Activated CD8-positive, alpha-beta T cell treated with anti-CD3 and anti-CD28 coated beads for 36 hours (primary cell): ENCODE measurements at regions not wholly inside any gene's neighbourhood (a gene's known extent, or its start where the extent isn't known, plus 50 kb on each side); places are given as distances from the start of the nearest gene placed in this dataset.

ENCODE experiments used
- ATAC-seq: fragments of 200-7000 bp; cut with Tn5 transposase; one replicate; pipeline ENCODE4 v1.10.0; 2021; ENCODE audit warnings: mild to moderate bottlenecking, moderate library complexity
- CTCF ChIA-PET: fragments of 350-600 bp; sonication (Branson Sonifier 250); formaldehyde crosslinking; loops from one replicate; lab custom pipeline; 2021; ENCODE audit warnings: antibody characterized with exemption; lab: Charles Lee
- POLR2A ChIA-PET: fragments of 350-600 bp; sonication (Branson Sonifier 250); formaldehyde crosslinking; loops from one replicate; lab custom pipeline; 2021; ENCODE audit warnings: antibody characterized with exemption; lab: Charles Lee
- DNase-seq: peaks from one replicate; pipeline ENCODE4 v3.0.0-alpha.2; 2020
- H3K27ac Mint-ChIP-seq: one replicate; pipeline ENCODE4 v1.8.0; 2021; ENCODE audit warnings: mild to moderate bottlenecking, mixed read lengths
- H3K27me3 Mint-ChIP-seq: one replicate; pipeline ENCODE4 v1.8.0; 2021; ENCODE audit warnings: mixed read lengths
- H3K36me3 Mint-ChIP-seq: one replicate; pipeline ENCODE4 v1.8.0; 2021; ENCODE audit warnings: low read depth, mixed read lengths
- H3K4me1 Mint-ChIP-seq: one replicate; pipeline ENCODE4 v1.8.0; 2021; ENCODE audit warnings: low read depth, mixed read lengths
- H3K4me3 Mint-ChIP-seq: one replicate; pipeline ENCODE4 v1.8.0; 2021; ENCODE audit warnings: mild to moderate bottlenecking, moderate library complexity, mixed read lengths
- H3K9me3 Mint-ChIP-seq: one replicate; pipeline ENCODE4 v1.8.0; 2021; ENCODE audit warnings: mixed read lengths
- CTCF ChIP-seq: fragments of 200-600 bp; IDR thresholded peaks from one replicate; pipeline ENCODE4 v1.8.0; 2022; ENCODE audit warnings: antibody characterized with exemption, mild to moderate bottlenecking
- intact Hi-C: fragments of 100-400 bp; cut with micrococcal nuclease; formaldehyde crosslinking; loops from one replicate; pipeline ENCODE4 v1.10.0; 2022

DNA sequence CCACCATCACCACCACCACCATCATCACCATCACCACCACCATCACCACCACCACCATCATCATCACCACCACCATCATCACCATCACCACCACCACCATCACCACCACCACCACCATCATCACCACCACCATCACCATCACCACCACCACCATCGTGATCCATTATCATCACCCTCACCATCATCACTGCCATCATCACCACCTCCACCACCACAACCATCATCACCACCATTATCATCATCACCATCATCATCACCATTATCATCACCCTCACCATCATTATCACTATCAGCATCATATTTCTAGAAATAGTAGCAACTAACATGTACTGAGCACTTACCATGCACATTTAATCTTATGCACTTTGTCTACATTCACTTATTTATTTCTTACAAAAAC, 94.9 kb downstream of the C16orf95 start:
- no peaks in the 10 kb centered on the region for H3K36me3 Mint-ChIP-seq
- H3K4me3 Mint-ChIP-seq = no peak overlapping the region
- CTCF ChIA-PET = no interaction called here
- POLR2A ChIA-PET = no interaction called here
- DNase-seq (no peak), ATAC-seq (no peak)
- H3K27ac Mint-ChIP-seq = no peak overlapping the region
- no peaks in the 10 kb centered on the region for H3K9me3 Mint-ChIP-seq
- no peaks in the 10 kb centered on the region for H3K27me3 Mint-ChIP-seq
- intact Hi-C loops = no loop called here
- no peak for TF ChIP-seq CTCF
- H3K4me1 Mint-ChIP-seq = no peaks in the 10 kb centered on the region

DNA sequence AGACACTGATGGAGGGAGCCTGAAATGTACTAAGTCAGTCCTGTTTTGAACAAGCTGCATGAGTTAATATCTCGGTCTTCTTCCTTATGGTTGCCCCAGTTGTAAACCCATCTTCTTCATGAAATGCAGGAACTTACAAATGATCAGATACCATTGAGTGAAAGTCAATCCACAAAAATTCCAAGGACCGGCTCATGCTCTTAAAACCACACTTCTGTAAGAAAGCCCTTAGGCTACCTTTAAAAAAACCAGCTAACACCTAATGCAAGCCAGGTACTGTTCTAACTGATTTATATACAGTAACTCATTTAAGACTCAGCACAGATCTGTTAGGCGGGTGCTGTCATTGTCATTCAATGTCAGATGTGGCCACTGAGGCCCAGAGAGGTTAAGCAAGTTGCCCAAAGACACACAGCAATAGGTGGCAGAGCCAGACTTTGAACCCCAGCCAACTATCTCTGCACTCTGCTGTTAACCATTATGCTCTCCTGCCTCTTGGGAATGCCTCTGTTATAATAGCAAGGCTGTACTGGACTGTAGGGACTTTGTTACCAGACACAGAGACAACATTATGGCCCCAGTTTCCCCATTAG, 93.4 kb downstream of the C16orf95 start:
- intact Hi-C loops = no loop called here
- H3K4me1 Mint-ChIP-seq = no peaks in the 10 kb centered on the region
- H3K36me3 Mint-ChIP-seq = no peaks in the 10 kb centered on the region
- DNase-seq = no peak
- no peaks in the 10 kb centered on the region for H3K27me3 Mint-ChIP-seq
- ChIA-PET POLR2A (no interaction called here), CTCF (no interaction called here)
- no peak for TF ChIP-seq CTCF
- no peak for ATAC-seq
- no peaks in the 10 kb centered on the region for H3K9me3 Mint-ChIP-seq
- H3K27ac Mint-ChIP-seq = no peak overlapping the region
- H3K4me3 Mint-ChIP-seq = no peak overlapping the region

- ChIA-PET CTCF (no interaction called here), POLR2A (no interaction called here)
- no peaks in the 10 kb centered on the region for H3K9me3 Mint-ChIP-seq
These were observed 90.3 kb downstream of the C16orf95 start for GRCh38 chr16:87226926-87227295.

DNA sequence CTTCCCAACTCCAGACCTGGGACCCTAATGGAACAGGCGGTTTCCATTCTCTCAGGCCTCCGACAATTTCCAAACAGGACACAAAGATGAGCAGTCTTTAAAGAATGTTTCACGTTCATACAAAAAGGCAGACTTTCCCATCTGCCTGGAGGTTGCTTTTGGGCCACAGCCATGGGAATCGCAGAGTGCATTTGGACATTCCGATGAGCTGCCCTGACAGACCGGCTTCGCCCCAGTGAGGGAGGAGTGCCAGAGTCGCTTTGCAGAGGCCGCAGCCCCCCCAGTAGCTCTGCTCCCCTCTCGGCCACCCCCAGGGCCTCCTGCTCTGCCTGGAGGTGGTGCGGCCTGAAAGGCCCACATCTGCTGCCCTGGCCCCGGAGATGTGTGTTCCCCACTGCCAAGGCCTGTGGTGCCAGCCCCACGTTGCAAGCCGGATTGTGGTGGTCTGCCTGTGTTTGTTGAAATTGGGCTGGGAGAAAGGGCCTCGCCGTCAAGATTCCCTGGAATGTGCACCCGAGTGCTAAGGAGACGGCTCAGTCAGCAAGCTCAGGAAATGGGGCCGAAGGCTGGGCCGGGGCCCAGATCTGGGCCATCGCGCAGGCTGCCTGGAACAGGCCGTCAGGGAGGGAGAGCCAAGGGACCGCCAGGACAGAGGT, 89.8 kb downstream of the C16orf95 start:
- ATAC-seq (no peak), DNase-seq (no peak)
- no peak for TF ChIP-seq CTCF
- ChIA-PET POLR2A (no interaction called here), CTCF (no interaction called here)
- no peaks in the 10 kb centered on the region for H3K27me3 Mint-ChIP-seq
- H3K4me3 Mint-ChIP-seq = no peak overlapping the region
- H3K36me3 Mint-ChIP-seq = no peaks in the 10 kb centered on the region
- intact Hi-C loops = no loop called here
- no peak overlapping the region for H3K27ac Mint-ChIP-seq
- H3K9me3 Mint-ChIP-seq = no peaks in the 10 kb centered on the region
- H3K4me1 Mint-ChIP-seq = no peaks in the 10 kb centered on the region

More at GRCh38 chr16:87226926-87227295, 90.3 kb downstream of the C16orf95 start:
- Mint-ChIP-seq H3K27ac (no peak overlapping the region), H3K4me3 (no peak overlapping the region), H3K36me3 (no peaks in the 10 kb centered on the region), H3K27me3 (no peaks in the 10 kb centered on the region), H3K4me1 (no peaks in the 10 kb centered on the region)
- intact Hi-C loops = no loop called here
- TF ChIP-seq CTCF = no peak
- ATAC-seq = no peak
- no peak for DNase-seq

- H3K27ac Mint-ChIP-seq = no peak overlapping the region
- H3K4me1 Mint-ChIP-seq = no peaks in the 10 kb centered on the region
- no peaks in the 10 kb centered on the region for H3K9me3 Mint-ChIP-seq
- no peak overlapping the region for H3K4me3 Mint-ChIP-seq
- intact Hi-C loops = no loop called here
- ChIA-PET POLR2A (no interaction called here), CTCF (interaction anchor here (0.8 kb wide), 1 partner anchor 1128 kb away, joined by 3 read pairs; no protein-coding TSS in a partner anchor)
- no peaks in the 10 kb centered on the region for H3K27me3 Mint-ChIP-seq
- DNase-seq = no peak
- no peak for ATAC-seq
- TF ChIP-seq CTCF = no peak
- no peaks in the 10 kb centered on the region for H3K36me3 Mint-ChIP-seq
These were observed 88.8 kb downstream of the C16orf95 start for GRCh38 chr16:87228363-87228762.
